SJCRH30 (cell line): ENCODE measurements at regions not wholly inside any gene's neighbourhood (a gene's known extent, or its start where the extent isn't known, plus 50 kb on each side); places are given as distances from the start of the nearest gene placed in this dataset.

Experiments
- DNase-seq, 2 experiments: peaks; one replicate each; pipeline ENCODE4 v3.0.0-alpha.2; 2015 to 2020
- H3K27ac ChIP-seq: fragments of 250-450 bp; sonication (Bioruptor Pico); 2 replicates; pipeline ENCODE4 v1.5.1; 2020; ENCODE audit warnings: mild to moderate bottlenecking, moderate library complexity
- H3K27me3 ChIP-seq: fragments of 250-450 bp; sonication (Bioruptor Pico); 2 replicates; pipeline ENCODE4 v1.5.1; 2020; ENCODE audit warnings: mild to moderate bottlenecking, moderate library complexity
- H3K36me3 ChIP-seq: fragments of 250-450 bp; sonication (Bioruptor Pico); 2 replicates; pipeline ENCODE4 v1.5.1; 2020; ENCODE audit warnings: mild to moderate bottlenecking, moderate library complexity
- H3K4me1 ChIP-seq: fragments of 250-450 bp; sonication (Bioruptor Pico); 2 replicates; pipeline ENCODE4 v1.5.1; 2020; ENCODE audit warnings: mild to moderate bottlenecking, moderate library complexity
- H3K4me3 ChIP-seq: fragments of 250-450 bp; sonication (Bioruptor Pico); 2 replicates; pipeline ENCODE4 v1.5.1; 2020; ENCODE audit warnings: mild to moderate bottlenecking, moderate library complexity
- H3K9me3 ChIP-seq: fragments of 250-450 bp; sonication (Bioruptor Pico); replicated peaks from 2 replicates; pipeline ENCODE4 v1.5.1; 2020; ENCODE audit warnings: mild to moderate bottlenecking, moderate library complexity

- Histone ChIP-seq H3K4me1 (no peaks in the 10 kb centered on the region), H3K27me3 (no peaks in the 10 kb centered on the region), H3K27ac (no peak overlapping the region), H3K36me3 (no peaks in the 10 kb centered on the region), H3K4me3 (no peak overlapping the region), H3K9me3 (no peaks in the 10 kb centered on the region)
- no peak for DNase-seq
These were observed 50.3 kb upstream of the FNDC1 start for GRCh38 chr6:159118924-159119323.

- no peaks in the 10 kb centered on the region for H3K36me3 ChIP-seq
- no peak for DNase-seq
- no peak overlapping the region for H3K27ac ChIP-seq
- no peak overlapping the region for H3K4me3 ChIP-seq
- H3K27me3 ChIP-seq: no peaks in the 10 kb centered on the region
- H3K9me3 ChIP-seq: no peaks in the 10 kb centered on the region
- no peaks in the 10 kb centered on the region for H3K4me1 ChIP-seq
These were observed 51.6 kb upstream of the FNDC1 start for GRCh38 chr6:159117563-159117962.

GRCh38 chr6:159117046-159117445, 52.2 kb upstream of the FNDC1 start:
- no peak for DNase-seq
- H3K36me3 ChIP-seq: no peaks in the 10 kb centered on the region
- no peak overlapping the region for H3K4me3 ChIP-seq
- no peak overlapping the region for H3K27ac ChIP-seq
- no peaks in the 10 kb centered on the region for H3K9me3 ChIP-seq
- H3K4me1 ChIP-seq: no peaks in the 10 kb centered on the region
- H3K27me3 ChIP-seq: no peaks in the 10 kb centered on the region

- Histone ChIP-seq H3K27me3 (no peaks in the 10 kb centered on the region), H3K36me3 (no peaks in the 10 kb centered on the region), H3K4me3 (no peak overlapping the region), H3K27ac (no peak overlapping the region), H3K4me1 (no peaks in the 10 kb centered on the region), H3K9me3 (no peaks in the 10 kb centered on the region)
- no peak for DNase-seq
These were observed 52.9 kb upstream of the FNDC1 start for GRCh38 chr6:159116343-159116742.

GRCh38 chr6:159114569-159114968, 54.6 kb upstream of the FNDC1 start:
- DNase-seq: no peak
- Histone ChIP-seq H3K9me3 (no peaks in the 10 kb centered on the region), H3K27me3 (no peaks in the 10 kb centered on the region), H3K4me1 (no peaks in the 10 kb centered on the region; the same call in 1 of the 2 replicates), H3K4me3 (no peak overlapping the region), H3K27ac (no peak overlapping the region), H3K36me3 (no peaks in the 10 kb centered on the region)

GRCh38 chr6:159113223-159113622, 56.0 kb upstream of the FNDC1 start:
- no peaks in the 10 kb centered on the region for H3K36me3 ChIP-seq
- DNase-seq: no peak
- no peak overlapping the region for H3K4me3 ChIP-seq
- no peaks in the 10 kb centered on the region; the same call in 1 of the 2 replicates for H3K4me1 ChIP-seq
- no peaks in the 10 kb centered on the region for H3K27me3 ChIP-seq
- H3K9me3 ChIP-seq: no peaks in the 10 kb centered on the region
- no peak overlapping the region for H3K27ac ChIP-seq

- Histone ChIP-seq H3K36me3 (no peaks in the 10 kb centered on the region), H3K4me1 (no peaks in the 10 kb centered on the region; the same call in 1 of the 2 replicates), H3K4me3 (no peak overlapping the region), H3K27ac (no peak overlapping the region), H3K27me3 (no peaks in the 10 kb centered on the region), H3K9me3 (no peaks in the 10 kb centered on the region)
- DNase-seq: no peak
These were observed 56.5 kb upstream of the FNDC1 start for GRCh38 chr6:159112714-159113113.

GRCh38 chr6:159110748-159111147, 58.5 kb upstream of the FNDC1 start:
- no peaks in the 10 kb centered on the region for H3K9me3 ChIP-seq

GRCh38 chr6:159110013-159110412, 59.2 kb upstream of the FNDC1 start:
- Histone ChIP-seq H3K36me3 (no peaks in the 10 kb centered on the region), H3K9me3 (no peaks in the 10 kb centered on the region), H3K27ac (no peak overlapping the region), H3K4me3 (no peak overlapping the region), H3K4me1 (peaks cover 4% of the 10 kb centered on the region; the same call in 1 of the 2 replicates), H3K27me3 (no peaks in the 10 kb centered on the region)
- DNase-seq: peak; percentile 50 to 81

More at GRCh38 chr6:159110748-159111147, 58.5 kb upstream of the FNDC1 start:
- H3K4me3 ChIP-seq: no peak overlapping the region
- H3K36me3 ChIP-seq: no peaks in the 10 kb centered on the region
- no peak overlapping the region for H3K27ac ChIP-seq
- no peaks in the 10 kb centered on the region; the same call in 1 of the 2 replicates for H3K4me1 ChIP-seq
- no peak for DNase-seq
- H3K27me3 ChIP-seq: no peaks in the 10 kb centered on the region

GRCh38 chr6:159109391-159109790, 59.8 kb upstream of the FNDC1 start:
- peaks cover 6% of the 10 kb centered on the region; the same call in 1 of the 2 replicates for H3K4me1 ChIP-seq
- H3K27ac ChIP-seq: no peak overlapping the region
- no peaks in the 10 kb centered on the region for H3K36me3 ChIP-seq
- H3K9me3 ChIP-seq: no peaks in the 10 kb centered on the region
- H3K4me3 ChIP-seq: no peak overlapping the region
- no peaks in the 10 kb centered on the region for H3K27me3 ChIP-seq
- DNase-seq: no peak

GRCh38 chr6:159108426-159108985, 60.7 kb upstream of the FNDC1 start:
- Histone ChIP-seq H3K9me3 (no peaks in the 10 kb centered on the region), H3K4me3 (no peak overlapping the region), H3K27me3 (no peaks in the 10 kb centered on the region), H3K27ac (no peak overlapping the region), H3K4me1 (peaks cover 14% of the 10 kb centered on the region), H3K36me3 (no peaks in the 10 kb centered on the region)
- DNase-seq: no peak

- H3K36me3 ChIP-seq: no peaks in the 10 kb centered on the region
These were observed 61.5 kb upstream of the FNDC1 start for GRCh38 chr6:159107451-159108260.

GRCh38 chr6:159106627-159107241, 61.9 kb upstream of the TAGAP start:
- no peaks in the 10 kb centered on the region for H3K36me3 ChIP-seq
- H3K27ac ChIP-seq: no peak overlapping the region
- peaks cover 16% of the 10 kb centered on the region for H3K4me1 ChIP-seq
- no peaks in the 10 kb centered on the region for H3K9me3 ChIP-seq
- H3K4me3 ChIP-seq: peak overlapping the region; percentile 50
- DNase-seq: peak; percentile 79 to 91
- no peaks in the 10 kb centered on the region for H3K27me3 ChIP-seq

More at GRCh38 chr6:159107451-159108260, 61.5 kb upstream of the FNDC1 start:
- Histone ChIP-seq H3K27ac (no peak overlapping the region), H3K9me3 (no peaks in the 10 kb centered on the region), H3K27me3 (no peaks in the 10 kb centered on the region), H3K4me3 (peak overlapping the region; percentile 50), H3K4me1 (peaks cover 16% of the 10 kb centered on the region)
- no peak for DNase-seq

GRCh38 chr6:159105716-159106115, 60.9 kb upstream of the TAGAP start:
- no peaks in the 10 kb centered on the region for H3K9me3 ChIP-seq
- no peak for DNase-seq
- peaks cover 16% of the 10 kb centered on the region for H3K4me1 ChIP-seq
- no peak overlapping the region for H3K4me3 ChIP-seq
- no peaks in the 10 kb centered on the region for H3K36me3 ChIP-seq
- no peak overlapping the region for H3K27ac ChIP-seq
- H3K27me3 ChIP-seq: no peaks in the 10 kb centered on the region

GRCh38 chr6:159104931-159105330, 60.1 kb upstream of the TAGAP start:
- no peak overlapping the region for H3K4me3 ChIP-seq
- H3K27me3 ChIP-seq: no peaks in the 10 kb centered on the region
- peaks cover 16% of the 10 kb centered on the region for H3K4me1 ChIP-seq
- DNase-seq: no peak
- no peak overlapping the region for H3K27ac ChIP-seq
- no peaks in the 10 kb centered on the region for H3K36me3 ChIP-seq
- H3K9me3 ChIP-seq: no peaks in the 10 kb centered on the region
